H9 (cell line): ENCODE measurements at regions not wholly inside any gene's neighbourhood (a gene's known extent, or its start where the extent isn't known, plus 50 kb on each side); places are given as distances from the start of the nearest gene placed in this dataset.

ENCODE experiments used
- DNase-seq: peaks from one replicate; pipeline ENCODE4 v3.0.0-alpha.2; 2017
- H2AFZ ChIP-seq: one replicate; pipeline ENCODE4 v1.6.1; 2013; ENCODE audit warnings: mild to moderate bottlenecking, low read length, control low read depth, moderate library complexity
- H2AK5ac ChIP-seq: 2 replicates; pipeline ENCODE4 v1.6.1; 2013; ENCODE audit warnings: low read length, control low read depth, mixed read lengths; ENCODE audit not compliant: insufficient read length
- H2BK120ac ChIP-seq: one replicate; pipeline ENCODE4 v1.6.1; 2013; ENCODE audit warnings: low read depth, mild to moderate bottlenecking, low read length, control low read depth, inconsistent platforms; ENCODE audit not compliant: poor library complexity, severe bottlenecking
- H2BK12ac ChIP-seq: 2 replicates; pipeline ENCODE4 v1.6.1; 2013; ENCODE audit warnings: low read length, control low read depth, mixed read lengths, low read depth; ENCODE audit not compliant: insufficient read length
- H2BK15ac ChIP-seq: 2 replicates; pipeline ENCODE4 v1.6.1; 2013; ENCODE audit warnings: low read depth, low read length, control low read depth
- H2BK20ac ChIP-seq: one replicate; pipeline ENCODE4 v1.6.1; 2013; ENCODE audit warnings: low read depth, mild to moderate bottlenecking, low read length, control low read depth, inconsistent platforms; ENCODE audit not compliant: poor library complexity, severe bottlenecking
- H2BK5ac ChIP-seq: 2 replicates; pipeline ENCODE4 v1.6.1; 2013; ENCODE audit warnings: low read length, control low read depth, mixed read lengths; ENCODE audit not compliant: insufficient read length
- H3K14ac ChIP-seq: 2 replicates; pipeline ENCODE4 v1.6.1; 2013; ENCODE audit warnings: low read length, control low read depth; ENCODE audit not compliant: insufficient read depth
- H3K18ac ChIP-seq: 2 replicates; pipeline ENCODE4 v1.6.1; 2013; ENCODE audit warnings: low read depth, mild to moderate bottlenecking, mixed read lengths, low read length, control low read depth; ENCODE audit not compliant: insufficient read length
- H3K23ac ChIP-seq: 2 replicates; pipeline ENCODE4 v1.6.1; 2013; ENCODE audit warnings: low read length, control low read depth, mixed read lengths, low read depth; ENCODE audit not compliant: insufficient read length
- H3K23me2 ChIP-seq: 2 replicates; pipeline ENCODE4 v1.6.1; 2013; ENCODE audit warnings: low read depth, mild to moderate bottlenecking, mixed read lengths, low read length, control low read depth; ENCODE audit not compliant: insufficient read length, poor library complexity, severe bottlenecking
- H3K27ac ChIP-seq: 2 replicates; pipeline ENCODE4 v1.5.1; 2013; ENCODE audit warnings: low read length, control low read depth, mixed read lengths, low read depth; ENCODE audit not compliant: insufficient read length
- H3K27me3 ChIP-seq: 2 replicates; pipeline ENCODE4 v1.6.1; 2013; ENCODE audit warnings: low read length, control low read depth, inconsistent platforms; ENCODE audit not compliant: insufficient read depth
- H3K4ac ChIP-seq: 2 replicates; pipeline ENCODE4 v1.6.1; 2013; ENCODE audit warnings: low read depth, mild to moderate bottlenecking, control low read depth, inconsistent platforms, low read length, moderate library complexity
- H3K4me1 ChIP-seq: 2 replicates; pipeline ENCODE4 v1.6.1; 2013; ENCODE audit warnings: low read length, control low read depth, inconsistent platforms; ENCODE audit not compliant: insufficient read depth
- H3K4me2 ChIP-seq: 2 replicates; pipeline ENCODE4 v1.6.1; 2013; ENCODE audit warnings: low read length, control low read depth, mixed read lengths; ENCODE audit not compliant: insufficient read length, insufficient read depth
- H3K56ac ChIP-seq: 2 replicates; pipeline ENCODE4 v1.6.1; 2013; ENCODE audit warnings: low read depth, mild to moderate bottlenecking, mixed read lengths, low read length, control low read depth; ENCODE audit not compliant: insufficient read length
- H3K79me1 ChIP-seq: 2 replicates; pipeline ENCODE4 v1.6.1; 2013; ENCODE audit warnings: low read depth, mild to moderate bottlenecking, moderate library complexity, low read length, control low read depth, inconsistent platforms; ENCODE audit not compliant: insufficient read depth, poor library complexity, severe bottlenecking
- H3K79me2 ChIP-seq: 2 replicates; pipeline ENCODE4 v1.6.1; 2013; ENCODE audit warnings: low read length, control low read depth, inconsistent platforms; ENCODE audit not compliant: insufficient read depth
- H3K9ac ChIP-seq: 2 replicates; pipeline ENCODE4 v1.6.1; 2013; ENCODE audit warnings: low read length, control low read depth, mixed read lengths; ENCODE audit not compliant: insufficient read length; ENCODE audit errors: extremely low read depth
- H3K9me3 ChIP-seq: one replicate; pipeline ENCODE4 v1.6.1; 2013; ENCODE audit warnings: low read depth, low read length, inconsistent platforms; ENCODE audit not compliant: control insufficient read depth
- H3T11ph ChIP-seq: one replicate; pipeline ENCODE4 v1.6.1; 2013; ENCODE audit warnings: mild to moderate bottlenecking, low read length, control low read depth, inconsistent platforms
- H4K20me1 ChIP-seq: one replicate; pipeline ENCODE4 v1.6.1; 2013; ENCODE audit not compliant: control insufficient read depth, insufficient read length, insufficient read depth
- H4K5ac ChIP-seq: 2 replicates; pipeline ENCODE4 v1.6.1; 2013; ENCODE audit warnings: low read depth, mild to moderate bottlenecking, mixed read lengths, low read length, control low read depth; ENCODE audit not compliant: insufficient read length
- H4K8ac ChIP-seq: replicated peaks from 2 replicates; pipeline ENCODE4 v1.6.1; 2013; ENCODE audit warnings: low read length, control low read depth, mixed read lengths, low read depth; ENCODE audit not compliant: insufficient read length
- H4K91ac ChIP-seq: 2 replicates; pipeline ENCODE4 v1.6.1; 2013; ENCODE audit warnings: low read depth, mild to moderate bottlenecking, moderate library complexity, mixed read lengths, low read length, control low read depth; ENCODE audit not compliant: insufficient read length
- H3K27ac Mint-ChIP-seq, 3 experiments: 2 replicates in 2 of 3; 3 replicates in 1 of 3; pipeline ENCODE4 v1.8.0; 2020 to 2021; ENCODE audit warnings: mixed read lengths in 3 of 3, mild to moderate bottlenecking in 1 of 3, moderate library complexity in 1 of 3
- H3K27me3 Mint-ChIP-seq: 2 replicates; pipeline ENCODE4 v1.8.0; 2021; ENCODE audit warnings: low read depth, mild to moderate bottlenecking, moderate library complexity, mixed read lengths
- H3K36me3 Mint-ChIP-seq, 3 experiments: 2 replicates in 2 of 3; 3 replicates in 1 of 3; pipeline ENCODE4 v1.8.0; 2020 to 2021; ENCODE audit warnings: low read depth in 3 of 3, mixed read lengths in 3 of 3; ENCODE audit not compliant: insufficient read depth in 1 of 3
- H3K4me1 Mint-ChIP-seq, 2 experiments: 2 replicates each; pipeline ENCODE4 v1.8.0; 2020; ENCODE audit warnings: mixed read lengths in 2 of 2
- H3K4me3 Mint-ChIP-seq, 2 experiments: 2 replicates in 1 of 2; 3 replicates in 1 of 2; pipeline ENCODE4 v1.8.0; 2020 to 2021; ENCODE audit warnings: mild to moderate bottlenecking in 2 of 2, mixed read lengths in 2 of 2, moderate library complexity in 1 of 2
- H3K9me3 Mint-ChIP-seq, 2 experiments: 2 replicates in 1 of 2; 3 replicates in 1 of 2; pipeline ENCODE4 v1.8.0; 2020; ENCODE audit warnings: mild to moderate bottlenecking in 2 of 2, mixed read lengths in 2 of 2, moderate library complexity in 1 of 2
- WGBS: extraction: QIAGEN DNeasy Blood & Tissue Kit; methylation state at CpG from one replicate; pipeline ENCODE4 v1.1.7; 2013; ENCODE audit warnings: missing lambda C conversion rate, low lambda C conversion rate, mixed read lengths; ENCODE audit not compliant: insufficient read length; ENCODE audit errors: extremely low coverage; 5-methylcytosine and 5-hydroxymethylcytosine counted together
- TF ChIP-seq, protein P1 (sequence below): fragments of 200-600 bp; sonication (generic); conservative IDR thresholded peaks from 3 replicates; pipeline ENCODE4 v1.8.0; 2021; ENCODE audit warnings: antibody characterized with exemption, mild to moderate bottlenecking

DNA sequence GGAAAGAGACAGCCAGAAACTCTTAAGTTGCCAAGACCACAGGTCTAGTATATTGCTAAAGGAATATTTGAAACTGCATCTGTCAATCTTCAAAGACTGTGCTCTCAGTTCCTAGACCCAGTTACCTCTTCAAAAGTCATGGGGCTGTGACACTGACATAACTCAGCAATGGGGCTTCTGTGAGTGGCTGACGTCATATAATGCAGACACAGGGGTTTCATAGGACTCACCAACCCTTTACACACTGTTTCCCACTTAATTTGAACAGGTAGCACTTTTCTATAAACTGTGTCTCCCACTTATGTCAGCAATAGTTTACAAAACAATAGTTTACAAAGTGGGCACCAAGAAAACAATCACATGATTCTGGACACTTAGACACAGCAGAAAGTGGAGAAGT, 158.4 kb downstream of the GALC start:
- Histone ChIP-seq H2BK5ac (no peak overlapping the region), H3K9ac (no peak overlapping the region), H2BK15ac (no peak overlapping the region), H3K9me3 (no peaks in the 10 kb centered on the region), H3K23me2 (no peaks in the 10 kb centered on the region), H3K79me2 (no peaks in the 10 kb centered on the region), H3K18ac (no peak overlapping the region), H2BK20ac (no peak overlapping the region), H3K27ac (no peak overlapping the region), H3T11ph (no peak overlapping the region), H3K4me1 (0 out of 2 replicates have a peak, but pooled peaks cover 3% of the 10 kb centered on the region), H3K4ac (no peak overlapping the region), H4K5ac (no peak overlapping the region), H2AFZ (no peak overlapping the region), H4K8ac (no peak overlapping the region), H4K20me1 (no peaks in the 10 kb centered on the region), H4K91ac (no peak overlapping the region), H3K4me2 (no peak overlapping the region), H2AK5ac (no peak overlapping the region), H2BK12ac (no peak overlapping the region), H3K14ac (no peak overlapping the region), H2BK120ac (no peak overlapping the region), H3K56ac (no peak overlapping the region), H3K27me3 (no peaks in the 10 kb centered on the region; the same call in 1 of the 2 replicates), H3K23ac (no peak overlapping the region), H3K79me1 (no peaks in the 10 kb centered on the region)
- WGBS, result no CpG with 5 or more reads among the region's 1 CpG
- Mint-ChIP-seq H3K4me1 (peaks cover 15% of the 10 kb centered on the region in 2 experiments), H3K27me3 (no peaks in the 10 kb centered on the region), H3K9me3 (peaks cover 4 to 7% of the 10 kb centered on the region in 2 experiments; a peak in 4 of 5 replicates), H3K4me3 (no peak overlapping the region), H3K36me3 (peaks cover 0 to 5% (median 0%) of the 10 kb centered on the region in 3 experiments; a peak in 3 of 7 replicates), H3K27ac (no peak overlapping the region)
- DNase-seq, result no peak
- TF ChIP-seq, protein P1, sequence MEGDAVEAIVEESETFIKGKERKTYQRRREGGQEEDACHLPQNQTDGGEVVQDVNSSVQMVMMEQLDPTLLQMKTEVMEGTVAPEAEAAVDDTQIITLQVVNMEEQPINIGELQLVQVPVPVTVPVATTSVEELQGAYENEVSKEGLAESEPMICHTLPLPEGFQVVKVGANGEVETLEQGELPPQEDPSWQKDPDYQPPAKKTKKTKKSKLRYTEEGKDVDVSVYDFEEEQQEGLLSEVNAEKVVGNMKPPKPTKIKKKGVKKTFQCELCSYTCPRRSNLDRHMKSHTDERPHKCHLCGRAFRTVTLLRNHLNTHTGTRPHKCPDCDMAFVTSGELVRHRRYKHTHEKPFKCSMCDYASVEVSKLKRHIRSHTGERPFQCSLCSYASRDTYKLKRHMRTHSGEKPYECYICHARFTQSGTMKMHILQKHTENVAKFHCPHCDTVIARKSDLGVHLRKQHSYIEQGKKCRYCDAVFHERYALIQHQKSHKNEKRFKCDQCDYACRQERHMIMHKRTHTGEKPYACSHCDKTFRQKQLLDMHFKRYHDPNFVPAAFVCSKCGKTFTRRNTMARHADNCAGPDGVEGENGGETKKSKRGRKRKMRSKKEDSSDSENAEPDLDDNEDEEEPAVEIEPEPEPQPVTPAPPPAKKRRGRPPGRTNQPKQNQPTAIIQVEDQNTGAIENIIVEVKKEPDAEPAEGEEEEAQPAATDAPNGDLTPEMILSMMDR, result no peak
